Vagina (tissue), 2 donors: ENCODE measurements at regions not wholly inside any gene's neighbourhood (a gene's known extent, or its start where the extent isn't known, plus 50 kb on each side); places are given as distances from the start of the nearest gene placed in this dataset.

Experiments
- DNase-seq, 2 donors: peaks; one replicate each; pipeline ENCODE4 v3.0.0-alpha.2; 2017; ENCODE audit errors: extremely low spot score in 2 of 2
- H3K27ac ChIP-seq: fragments of 200-600 bp; sonication (generic); one replicate; pipeline ENCODE4 v1.5.1; 2019
- H3K27me3 ChIP-seq: fragments of 200-600 bp; sonication (generic); one replicate; pipeline ENCODE4 v1.5.1; 2019
- H3K36me3 ChIP-seq, 2 donors: fragments of 200-600 bp; sonication (generic); one replicate each; pipeline ENCODE4 v1.5.1; 2017 to 2019
- H3K4me1 ChIP-seq: fragments of 200-600 bp; sonication (generic); one replicate; pipeline ENCODE4 v1.5.1; 2019
- H3K4me3 ChIP-seq, 2 donors: fragments of 200-600 bp; sonication (generic); 1 replicate in 1 of 2; 2 replicates in 1 of 2; pipeline ENCODE4 v1.5.1; 2016 to 2019
- H3K9me3 ChIP-seq: fragments of 200-600 bp; sonication (generic); one replicate; pipeline ENCODE4 v1.5.1; 2019
- CTCF ChIP-seq, 3 experiments: fragments of 450-650 bp in 2 of 3; fragments of 200-600 bp in 1 of 3; sonication (generic) in 1 of 3; IDR thresholded peaks; one replicate each; pipeline ENCODE4 v1.5.1; 2017 to 2019; ENCODE audit warnings: antibody characterized with exemption in 3 of 3, mild to moderate bottlenecking in 2 of 3, moderate library complexity in 2 of 3
- POLR2A ChIP-seq, 2 donors: fragments of 450-650 bp; IDR thresholded peaks; one replicate each; pipeline ENCODE4 v1.6.1; 2017; ENCODE audit warnings: antibody characterized with exemption in 2 of 2, mild to moderate bottlenecking in 2 of 2, moderate library complexity in 2 of 2
- POLR2AphosphoS5 ChIP-seq, 2 donors: sonication (generic); formaldehyde crosslinking; IDR thresholded peaks; one replicate each; pipeline ENCODE4 v1.9.0; 2017; ENCODE audit warnings: antibody characterized with exemption in 2 of 2, mild to moderate bottlenecking in 2 of 2, low read depth in 1 of 2; ENCODE audit not compliant: insufficient read depth in 1 of 2
- intact Hi-C: fragments of 100-400 bp; cut with DNase I; formaldehyde crosslinking; loops from one replicate; pipeline ENCODE4 v1.15.1; 2023

- Histone ChIP-seq H3K36me3 (no peaks in the 10 kb centered on the region), H3K27me3 (no peaks in the 10 kb centered on the region), H3K9me3 (no peaks in the 10 kb centered on the region), H3K4me1 (peaks cover 5% of the 10 kb centered on the region), H3K4me3 (no peak overlapping the region), H3K27ac (no peak overlapping the region)
- TF ChIP-seq POLR2A (IDR thresholded peaks at IDR 0.05) = no peak
- TF ChIP-seq CTCF (IDR thresholded peaks at IDR 0.05) = no peak
- TF ChIP-seq POLR2AphosphoS5 (IDR thresholded peaks at IDR 0.05; ENCODE audit: insufficient read depth in 1 of 2, low read depth in 1 of 2) = no peak
- DNase-seq = no peak
- intact Hi-C loops = no loop called here
Observed at GRCh38 chr7:156002362-156003066, 190.3 kb upstream of the SHH start.

- Histone ChIP-seq H3K36me3 (no peaks in the 10 kb centered on the region), H3K9me3 (no peaks in the 10 kb centered on the region), H3K27me3 (no peaks in the 10 kb centered on the region), H3K4me3 (no peak overlapping the region), H3K27ac (no peak overlapping the region), H3K4me1 (peaks cover 6% of the 10 kb centered on the region)
- intact Hi-C loops = no loop called here
- no peak for DNase-seq
- TF ChIP-seq CTCF (IDR thresholded peaks at IDR 0.05) = no peak
Observed at GRCh38 chr7:156001496-156002260, 189.4 kb upstream of the SHH start.

GRCh38 chr7:156000601-156001396 is 188.5 kb upstream of the SHH start:
- Histone ChIP-seq H3K4me1 (peaks cover 6% of the 10 kb centered on the region), H3K9me3 (no peaks in the 10 kb centered on the region), H3K36me3 (no peaks in the 10 kb centered on the region), H3K4me3 (no peak overlapping the region), H3K27me3 (no peaks in the 10 kb centered on the region), H3K27ac (no peak overlapping the region)
- DNase-seq = no peak
- no peak for TF ChIP-seq POLR2A (IDR thresholded peaks at IDR 0.05)
- TF ChIP-seq CTCF (IDR thresholded peaks at IDR 0.05) = no peak
- TF ChIP-seq POLR2AphosphoS5 (IDR thresholded peaks at IDR 0.05; ENCODE audit: insufficient read depth in 1 of 2, low read depth in 1 of 2) = no peak
- intact Hi-C loops = no loop called here

GRCh38 chr7:155999631-156000489 is 187.6 kb upstream of the SHH start:
- intact Hi-C loops = no loop called here
- Histone ChIP-seq H3K4me3 (no peak overlapping the region), H3K36me3 (no peaks in the 10 kb centered on the region), H3K4me1 (peaks cover 6% of the 10 kb centered on the region), H3K27me3 (no peaks in the 10 kb centered on the region), H3K9me3 (no peaks in the 10 kb centered on the region), H3K27ac (no peak overlapping the region)
- TF ChIP-seq POLR2AphosphoS5 (IDR thresholded peaks at IDR 0.05; ENCODE audit: insufficient read depth in 1 of 2, low read depth in 1 of 2) (no peak), POLR2A (IDR thresholded peaks at IDR 0.05) (no peak), CTCF (IDR thresholded peaks at IDR 0.05) (no peak)
- peak in 1 of 2 donors; percentile 79 for DNase-seq
